Transverse colon (tissue), 4 donors: ENCODE measurements at regions not wholly inside any gene's neighbourhood (a gene's known extent, or its start where the extent isn't known, plus 50 kb on each side); places are given as distances from the start of the nearest gene placed in this dataset.

ENCODE experiments used
- DNase-seq: peaks from one replicate; pipeline ENCODE4 v3.0.0-alpha.2; 2019
- H3K27ac ChIP-seq, 4 donors: fragments of 200-600 bp; sonication (generic); 2 replicates each; pipeline ENCODE4 v1.5.1; 2016 to 2018; ENCODE audit warnings: inconsistent platforms in 4 of 4
- H3K27me3 ChIP-seq: fragments of 200-600 bp; sonication (generic); 2 replicates; pipeline ENCODE4 v1.5.1; 2017; ENCODE audit warnings: inconsistent platforms
- H3K36me3 ChIP-seq, 4 donors: fragments of 200-600 bp; sonication (generic); 2 replicates each; pipeline ENCODE4 v1.5.1; 2017 to 2019; ENCODE audit warnings: inconsistent platforms in 4 of 4
- H3K4me1 ChIP-seq, 4 donors: fragments of 200-600 bp; sonication (generic); 2 replicates each; pipeline ENCODE4 v1.5.1; 2017 to 2020; ENCODE audit warnings: inconsistent platforms in 4 of 4
- H3K4me3 ChIP-seq, 4 donors: fragments of 200-600 bp; sonication (generic); 1 replicate in 1 of 4; 2 replicates in 3 of 4; pipeline versions ENCODE4 v1.5.1 to v1.6.1; 2017 to 2019; ENCODE audit warnings: inconsistent platforms in 4 of 4
- H3K9me3 ChIP-seq, 2 donors: fragments of 200-600 bp; sonication (generic); 2 replicates each; pipeline ENCODE4 v1.5.1; 2017 to 2019; ENCODE audit warnings: inconsistent platforms in 2 of 2
- EP300 ChIP-seq: sonication (generic); formaldehyde crosslinking; IDR thresholded peaks from one replicate; pipeline ENCODE4 v1.6.1; 2017; ENCODE audit warnings: antibody characterized with exemption, low read depth
- POLR2A ChIP-seq: fragments of 450-650 bp; IDR thresholded peaks from one replicate; pipeline ENCODE4 v1.6.1; 2016; ENCODE audit warnings: antibody characterized with exemption, mild to moderate bottlenecking, moderate library complexity
- POLR2AphosphoS5 ChIP-seq, 3 donors: sonication (generic); formaldehyde crosslinking; IDR thresholded peaks; one replicate each; pipeline ENCODE4 v1.6.1; 2016; ENCODE audit warnings: antibody characterized with exemption in 3 of 3
- WGBS, 2 donors: methylation state at CpG; one replicate each; pipeline ENCODE4 v1.1.5; 2018; ENCODE audit warnings: low coverage in 1 of 2; 5-methylcytosine and 5-hydroxymethylcytosine counted together
- in situ Hi-C, 4 donors: fragments of 200-750 bp; cut with MboI; loops; one replicate each; pipeline versions ENCODE4 v1.15.0 to v1.15.1; 2017; ENCODE audit warnings: low sequenced_read_pairs in 3 of 4, low pct_ligation_motif_present in 1 of 4, low pct_unique_long_range_greater_than_20kb in 1 of 4
- intact Hi-C: fragments of 100-400 bp; cut with DNase I; formaldehyde crosslinking; loops from one replicate; pipeline ENCODE4 v1.15.1; 2023; ENCODE audit warnings: low total_unique reads
- TF ChIP-seq, protein P1 (sequence below), 5 experiments: fragments of 200-600 bp in 3 of 5; fragments of 450-650 bp in 2 of 5; sonication (generic) in 3 of 5; IDR thresholded peaks; 1 replicate in 2 of 5; 2 replicates in 3 of 5; pipeline ENCODE4 v1.5.1; 2016 to 2017; ENCODE audit warnings: antibody characterized with exemption in 5 of 5, inconsistent platforms in 3 of 5, mild to moderate bottlenecking in 2 of 5, moderate library complexity in 1 of 5

DNA sequence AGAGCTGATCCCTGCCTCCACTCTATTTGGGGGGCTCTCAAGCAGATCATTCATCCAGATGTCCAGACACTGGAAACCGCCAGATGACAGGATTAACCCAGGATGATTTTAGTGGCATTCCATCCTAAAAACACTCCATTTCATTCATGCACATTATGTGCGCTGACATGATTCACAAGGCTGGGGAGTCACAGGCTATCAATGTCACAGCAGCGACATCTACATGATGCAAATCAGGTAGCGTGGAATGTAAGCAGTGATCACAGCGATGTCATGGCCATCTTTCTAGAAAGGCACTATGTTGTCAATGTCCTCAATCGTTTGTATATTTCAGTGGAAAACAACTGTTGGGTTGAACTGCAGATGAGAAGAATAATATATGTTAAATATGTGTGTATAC is 331.5 kb upstream of the MSX2 start:
- intact Hi-C loops, result no loop called here
- in situ Hi-C loops, result no loop called here
- Histone ChIP-seq H3K4me3 (no peak overlapping the region), H3K27me3 (peaks cover 4% of the 10 kb centered on the region), H3K36me3 (no peaks in the 10 kb centered on the region), H3K9me3 (no peaks in the 10 kb centered on the region), H3K4me1 (no peaks in the 10 kb centered on the region), H3K27ac (no peak overlapping the region)
- no peak for DNase-seq
- 86% methylated on average over 2 to 6 of the region's 6 CpGs for WGBS, 2 donors
- TF ChIP-seq, protein P1, sequence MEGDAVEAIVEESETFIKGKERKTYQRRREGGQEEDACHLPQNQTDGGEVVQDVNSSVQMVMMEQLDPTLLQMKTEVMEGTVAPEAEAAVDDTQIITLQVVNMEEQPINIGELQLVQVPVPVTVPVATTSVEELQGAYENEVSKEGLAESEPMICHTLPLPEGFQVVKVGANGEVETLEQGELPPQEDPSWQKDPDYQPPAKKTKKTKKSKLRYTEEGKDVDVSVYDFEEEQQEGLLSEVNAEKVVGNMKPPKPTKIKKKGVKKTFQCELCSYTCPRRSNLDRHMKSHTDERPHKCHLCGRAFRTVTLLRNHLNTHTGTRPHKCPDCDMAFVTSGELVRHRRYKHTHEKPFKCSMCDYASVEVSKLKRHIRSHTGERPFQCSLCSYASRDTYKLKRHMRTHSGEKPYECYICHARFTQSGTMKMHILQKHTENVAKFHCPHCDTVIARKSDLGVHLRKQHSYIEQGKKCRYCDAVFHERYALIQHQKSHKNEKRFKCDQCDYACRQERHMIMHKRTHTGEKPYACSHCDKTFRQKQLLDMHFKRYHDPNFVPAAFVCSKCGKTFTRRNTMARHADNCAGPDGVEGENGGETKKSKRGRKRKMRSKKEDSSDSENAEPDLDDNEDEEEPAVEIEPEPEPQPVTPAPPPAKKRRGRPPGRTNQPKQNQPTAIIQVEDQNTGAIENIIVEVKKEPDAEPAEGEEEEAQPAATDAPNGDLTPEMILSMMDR (IDR thresholded peaks at IDR 0.05), result no peak
- no peak for TF ChIP-seq POLR2A
- TF ChIP-seq POLR2AphosphoS5 (IDR thresholded peaks at IDR 0.05), result no peak
- TF ChIP-seq EP300, result no peak

DNA sequence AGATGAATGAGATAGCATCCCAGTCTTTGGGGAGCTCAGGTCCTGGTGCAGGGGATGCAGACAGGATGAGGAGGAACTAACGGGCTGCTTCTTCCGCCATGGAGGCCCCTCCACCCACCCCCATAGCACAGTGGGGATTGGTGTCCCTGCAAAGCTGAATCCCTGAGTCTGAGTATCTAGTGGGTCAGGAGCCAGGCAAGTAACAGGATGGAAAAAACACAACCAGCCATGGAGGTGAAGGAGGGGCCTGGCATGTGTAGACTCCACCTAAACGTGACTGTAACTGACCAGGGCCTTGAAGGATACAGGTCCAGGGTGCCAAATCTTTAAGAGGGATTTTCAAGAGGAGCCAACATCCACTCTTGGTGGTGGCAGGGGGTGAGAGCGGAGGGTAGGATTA is 327.8 kb upstream of the MSX2 start:
- peaks cover 3% of the 10 kb centered on the region for H3K27me3 ChIP-seq
- WGBS, 2 donors, result 61 to 71% methylated on average over 3 to 4 of the region's 4 CpGs
- no peaks in the 10 kb centered on the region for H3K9me3 ChIP-seq
- TF ChIP-seq POLR2AphosphoS5 (IDR thresholded peaks at IDR 0.05) (no peak), EP300 (no peak), POLR2A (no peak)
- TF ChIP-seq, protein P1 (IDR thresholded peaks at IDR 0.05), result no peak
- no peak for DNase-seq
- H3K4me1 ChIP-seq, result no peaks in the 10 kb centered on the region
- intact Hi-C loops (no loop called here), in situ Hi-C loops (no loop called here)
- no peaks in the 10 kb centered on the region for H3K36me3 ChIP-seq
- no peak overlapping the region for H3K27ac ChIP-seq
- H3K4me3 ChIP-seq, result no peak overlapping the region

DNA sequence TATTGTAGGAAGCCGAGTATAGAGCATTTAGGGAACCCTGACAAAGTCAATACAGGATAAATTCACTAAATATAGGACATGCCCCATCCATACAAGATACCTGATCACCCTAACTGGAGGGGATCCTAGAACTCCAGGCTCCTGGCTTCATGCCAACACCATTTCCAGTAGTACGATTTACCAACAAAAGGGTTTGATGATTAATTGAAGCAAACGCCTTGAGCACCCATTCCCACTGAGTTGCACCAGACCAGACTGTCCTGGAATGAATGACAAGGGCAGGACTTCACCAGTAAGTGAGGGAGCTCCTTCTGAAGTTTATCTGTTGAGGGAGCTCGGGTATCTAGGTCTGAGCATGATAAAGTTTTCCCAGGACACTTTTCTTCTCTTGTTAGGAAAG is 327.2 kb upstream of the MSX2 start:
- peaks cover 3% of the 10 kb centered on the region for H3K27me3 ChIP-seq
- H3K4me1 ChIP-seq, result no peaks in the 10 kb centered on the region
- H3K9me3 ChIP-seq, result no peaks in the 10 kb centered on the region
- in situ Hi-C loops, result no loop called here
- TF ChIP-seq EP300 (no peak), POLR2A (no peak), POLR2AphosphoS5 (IDR thresholded peaks at IDR 0.05) (no peak)
- TF ChIP-seq, protein P1 (IDR thresholded peaks at IDR 0.05), result no peak
- intact Hi-C loops, result no loop called here
- no peaks in the 10 kb centered on the region for H3K36me3 ChIP-seq
- WGBS, 2 donors, result 29% methylated on average over 4 of the region's 4 CpGs; no CpG with 5 or more reads in 1 of the 2 donors
- no peak overlapping the region for H3K4me3 ChIP-seq
- no peak overlapping the region for H3K27ac ChIP-seq
- DNase-seq, result no peak

DNA sequence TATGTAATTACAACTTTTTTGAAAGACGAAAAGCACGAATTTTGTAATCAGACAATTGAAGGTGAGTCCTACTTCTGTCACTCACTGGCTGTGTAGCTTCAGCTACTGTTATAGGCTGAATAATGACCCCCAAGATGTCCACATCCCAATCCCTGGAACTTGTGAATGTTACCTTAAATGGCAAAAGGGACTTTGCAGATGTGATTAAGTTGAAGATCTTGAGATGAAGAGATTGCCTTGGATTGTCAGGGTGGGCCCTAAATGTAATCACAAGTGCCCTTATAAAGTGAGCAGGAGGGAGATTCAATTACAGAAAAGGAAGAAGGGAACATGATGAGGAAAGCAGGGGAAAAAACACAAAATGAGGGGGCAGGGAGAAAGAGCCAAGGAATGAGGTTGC is 326.2 kb upstream of the MSX2 start:
- in situ Hi-C loops, result no loop called here
- TF ChIP-seq, protein P1 (IDR thresholded peaks at IDR 0.05), result no peak
- no peak for TF ChIP-seq POLR2A
- TF ChIP-seq POLR2AphosphoS5 (IDR thresholded peaks at IDR 0.05), result no peak
- no peak for TF ChIP-seq EP300
- intact Hi-C loops, result no loop called here
- no peak overlapping the region for H3K27ac ChIP-seq
- no peak for DNase-seq
- H3K4me1 ChIP-seq, result no peaks in the 10 kb centered on the region
- peaks cover 3% of the 10 kb centered on the region for H3K27me3 ChIP-seq
- 78 to 86% methylated on average over 2 of the region's 2 CpGs for WGBS, 2 donors
- H3K9me3 ChIP-seq, result no peaks in the 10 kb centered on the region
- H3K4me3 ChIP-seq, result no peak overlapping the region
- H3K36me3 ChIP-seq, result no peaks in the 10 kb centered on the region
